ENCODE measurements at regions not wholly inside any gene's neighbourhood (a gene's known extent, or its start where the extent isn't known, plus 50 kb on each side); places are given as distances from the start of the nearest gene placed in this dataset.

GRCh38 chr15:98554272-98555172 lies 93.8 kb upstream of the IGF1R start:
- TF ChIP-seq CTCF (IDR thresholded peaks at IDR 0.05), result no peak

GRCh38 chr15:98555173-98555515 lies 93.2 kb upstream of the IGF1R start:
- no peak overlapping the region for H3K4me3 ChIP-seq
- ATAC-seq, result no peak
- no peak for DNase-seq

More at GRCh38 chr15:98554272-98555172, 93.8 kb upstream of the IGF1R start:
- DNase-seq, result no peak
- ATAC-seq, result no peak
- Histone ChIP-seq H3K36me3 (ENCODE audit: low read depth) (no peaks in the 10 kb centered on the region), H3K9me3 (no peaks in the 10 kb centered on the region), H3K4me3 (no peak overlapping the region), H3K4me1 (ENCODE audit: low read depth) (no peaks in the 10 kb centered on the region)
- intact Hi-C loops (cut with DNase I, micrococcal nuclease), result no loop called here

GRCh38 chr15:98556321-98556720 lies 92.0 kb upstream of the IGF1R start:
- Histone ChIP-seq H3K36me3 (ENCODE audit: low read depth) (no peaks in the 10 kb centered on the region), H3K4me1 (ENCODE audit: low read depth) (no peaks in the 10 kb centered on the region), H3K4me3 (no peak overlapping the region), H3K9me3 (no peaks in the 10 kb centered on the region)
- intact Hi-C loops (cut with DNase I, micrococcal nuclease), result no loop called here
- no peak for DNase-seq
- no peak for TF ChIP-seq CTCF (IDR thresholded peaks at IDR 0.05)
- ATAC-seq, result no peak

More at GRCh38 chr15:98555173-98555515, 93.2 kb upstream of the IGF1R start:
- Histone ChIP-seq H3K36me3 (ENCODE audit: low read depth) (no peaks in the 10 kb centered on the region), H3K4me1 (ENCODE audit: low read depth) (no peaks in the 10 kb centered on the region), H3K9me3 (no peaks in the 10 kb centered on the region)
- no peak for TF ChIP-seq CTCF (IDR thresholded peaks at IDR 0.05)
- intact Hi-C loops (cut with DNase I, micrococcal nuclease), result no loop called here

- Histone ChIP-seq H3K4me1 (ENCODE audit: low read depth) (no peaks in the 10 kb centered on the region), H3K36me3 (ENCODE audit: low read depth) (no peaks in the 10 kb centered on the region), H3K9me3 (no peaks in the 10 kb centered on the region), H3K4me3 (no peak overlapping the region)
- DNase-seq, result no peak
- TF ChIP-seq CTCF (IDR thresholded peaks at IDR 0.05), result no peak
- no peak for ATAC-seq
- intact Hi-C loops (cut with DNase I, micrococcal nuclease), result no loop called here
Measured at GRCh38 chr15:98560338-98560737, 88.0 kb upstream of the IGF1R start.

GRCh38 chr15:98561169-98561941 lies 87.0 kb upstream of the IGF1R start:
- no peak overlapping the region for H3K4me3 ChIP-seq
- H3K36me3 ChIP-seq (ENCODE audit: low read depth), result no peaks in the 10 kb centered on the region
- no peaks in the 10 kb centered on the region for H3K4me1 ChIP-seq (ENCODE audit: low read depth)
- H3K9me3 ChIP-seq, result no peaks in the 10 kb centered on the region
- intact Hi-C loops (cut with DNase I, micrococcal nuclease), result no loop called here
- TF ChIP-seq CTCF (IDR thresholded peaks at IDR 0.05), result no peak
- ATAC-seq (no peak), DNase-seq (no peak)
